AG08395 (cell line): ENCODE measurements at regions not wholly inside any gene's neighbourhood (a gene's known extent, or its start where the extent isn't known, plus 50 kb on each side); places are given as distances from the start of the nearest gene placed in this dataset.

Experiments
- DNase-seq: peaks from one replicate; pipeline ENCODE4 v3.0.0; 2012; ENCODE audit warnings: mixed read lengths, low spot score

DNA sequence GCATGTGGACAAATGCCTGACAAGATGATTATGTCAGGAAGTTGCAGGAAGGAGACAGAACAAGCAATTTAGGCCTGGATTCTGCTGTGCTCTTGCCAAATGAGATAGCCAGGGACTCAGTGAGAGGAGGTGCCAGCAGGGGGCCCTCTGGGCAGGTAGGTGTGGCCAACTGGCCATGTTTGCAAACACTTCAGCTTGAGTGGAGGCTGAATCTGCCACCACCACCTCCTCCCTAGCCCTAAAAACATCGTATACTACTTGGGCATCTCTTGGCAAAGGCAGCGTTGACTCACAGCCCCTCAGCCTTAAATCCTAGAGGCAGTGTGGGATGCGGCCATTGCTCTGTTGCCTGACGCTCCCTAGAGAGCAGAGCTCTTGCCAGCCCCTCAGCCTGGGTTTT lies 95.1 kb upstream of the PLET1 start:
- DNase-seq: no peak

DNA sequence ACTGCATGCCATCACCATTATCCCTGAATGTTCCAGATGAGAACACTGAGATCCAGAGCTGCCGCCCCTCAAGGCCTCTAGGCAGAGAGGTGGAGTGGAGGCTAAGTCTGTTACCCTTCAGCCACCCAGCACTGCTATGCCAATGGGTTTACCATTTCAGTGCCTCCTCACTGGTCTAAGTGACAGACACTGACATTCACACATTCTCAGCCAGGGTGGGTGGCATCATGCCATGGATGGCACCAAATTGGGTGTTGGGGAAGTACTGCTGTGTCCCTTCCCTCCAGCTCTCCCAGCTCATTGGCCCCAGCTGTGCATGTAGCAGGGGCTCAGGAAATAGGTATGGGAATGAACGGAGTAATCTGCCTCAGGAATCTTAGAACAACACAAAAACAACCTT lies 96.8 kb upstream of the PLET1 start:
- DNase-seq: no peak

DNA sequence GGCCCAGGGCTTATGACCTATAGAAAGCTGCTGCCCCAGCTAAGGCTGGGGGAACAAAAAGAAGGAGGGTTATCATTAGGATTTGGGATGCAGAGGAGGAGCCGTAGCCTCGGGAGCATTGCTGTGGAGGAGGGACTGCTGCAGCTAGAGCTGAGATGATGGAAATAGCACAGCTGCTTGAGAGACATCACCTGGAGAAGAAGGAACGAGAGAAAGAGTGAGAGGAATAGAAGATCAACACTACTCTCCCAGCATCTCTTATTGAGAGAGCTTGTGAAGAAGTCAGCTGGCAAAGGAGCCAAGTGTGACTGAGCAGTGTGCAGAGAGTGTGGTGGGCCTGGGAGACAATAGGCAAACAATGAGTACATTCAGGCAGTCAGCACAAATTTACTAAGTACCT lies 100.7 kb upstream of the PLET1 start:
- DNase-seq: no peak

GRCh38 chr11:112363527-112363926 lies 102.9 kb upstream of the PLET1 start:
- peak; percentile 20 for DNase-seq

DNA sequence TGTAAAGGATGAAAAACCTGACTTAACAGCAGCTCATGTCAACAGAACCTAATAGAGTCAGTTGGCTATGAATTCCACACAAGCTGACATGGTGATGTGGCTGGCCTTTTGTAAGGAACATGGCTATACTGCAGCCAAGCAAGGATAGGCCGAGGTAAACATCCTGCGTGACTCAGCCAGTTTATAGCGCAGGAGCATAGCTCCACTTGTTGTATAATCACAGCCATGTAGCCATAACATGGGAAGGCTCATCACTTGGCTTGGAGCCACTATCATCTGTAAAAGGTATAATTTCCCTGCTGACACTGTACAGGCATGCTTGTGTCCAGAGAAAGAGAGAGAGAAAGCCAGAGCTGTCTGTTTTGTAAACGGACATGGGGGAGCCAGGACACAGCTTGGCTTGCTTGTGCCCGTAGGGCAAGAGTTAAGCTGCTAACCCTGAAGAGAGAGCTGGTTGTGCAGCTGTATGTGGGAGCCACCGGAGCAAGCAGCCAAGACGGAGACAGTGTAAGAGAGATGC lies 104.4 kb upstream of the PLET1 start:
- DNase-seq: peak; percentile 62

DNA sequence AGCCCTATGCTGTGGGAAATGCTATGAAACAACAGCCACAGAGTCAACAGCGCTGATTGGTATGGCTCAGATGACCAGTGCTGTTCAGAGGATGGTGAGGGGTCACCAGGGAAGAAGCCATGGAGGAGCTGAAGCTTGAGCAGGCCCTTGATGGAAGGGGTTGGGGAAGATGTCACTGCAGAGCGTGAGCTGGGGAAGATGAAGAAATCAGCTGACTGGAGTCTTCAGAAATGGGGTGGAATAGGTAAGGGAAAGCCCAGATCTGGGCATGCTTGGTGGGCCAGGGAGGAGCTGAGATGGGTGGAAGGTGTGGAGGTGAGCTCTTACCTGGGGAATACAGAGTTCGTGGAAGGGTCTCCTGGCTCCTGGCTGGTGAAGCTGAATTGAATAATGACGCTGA lies 105.4 kb upstream of the PLET1 start:
- DNase-seq: no peak

DNA sequence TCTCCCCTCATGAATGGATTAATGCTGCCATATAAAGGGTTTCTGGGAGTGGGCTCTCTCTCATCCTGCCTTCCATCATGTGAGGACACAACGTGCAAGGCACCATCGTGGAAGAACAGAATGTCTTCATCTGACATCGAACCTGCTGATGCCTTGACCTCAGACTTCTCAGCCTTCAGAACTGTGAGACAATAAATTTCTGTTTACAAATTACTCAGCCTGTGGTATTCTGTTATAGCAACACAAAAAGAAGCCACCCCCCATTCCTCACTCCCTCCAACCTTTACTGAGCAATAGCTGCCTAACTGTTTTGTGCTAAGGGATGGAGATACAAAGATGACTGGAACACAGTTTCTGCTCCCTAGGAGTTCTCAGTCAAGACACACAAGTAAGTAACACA lies 106.1 kb upstream of the PLET1 start:
- no peak for DNase-seq

- DNase-seq: no peak
Observed at GRCh38 chr11:112367461-112367860, 106.8 kb upstream of the PLET1 start.

DNA sequence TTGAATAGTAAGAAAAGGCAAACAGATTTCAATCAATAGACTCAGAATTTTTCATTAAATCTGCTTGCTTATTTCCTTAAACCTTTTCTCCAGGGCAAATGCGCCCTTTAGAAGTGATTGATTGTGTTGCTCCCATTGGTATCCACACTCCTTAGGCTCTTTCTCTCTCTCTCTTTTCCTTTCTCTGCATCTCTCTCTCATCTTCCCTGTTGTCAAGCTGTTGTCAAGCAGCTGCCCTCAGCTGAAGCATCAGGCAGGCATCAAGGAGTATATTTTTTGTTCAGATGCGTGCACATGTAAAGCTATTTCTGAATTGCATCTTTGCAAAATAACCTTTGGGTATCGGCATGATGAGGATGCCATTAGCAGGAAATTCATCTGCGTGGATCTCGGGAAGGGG lies 107.2 kb upstream of the PLET1 start:
- DNase-seq: no peak

- no peak for DNase-seq
Observed at GRCh38 chr11:112368381-112368780, 107.7 kb upstream of the PLET1 start.

DNA sequence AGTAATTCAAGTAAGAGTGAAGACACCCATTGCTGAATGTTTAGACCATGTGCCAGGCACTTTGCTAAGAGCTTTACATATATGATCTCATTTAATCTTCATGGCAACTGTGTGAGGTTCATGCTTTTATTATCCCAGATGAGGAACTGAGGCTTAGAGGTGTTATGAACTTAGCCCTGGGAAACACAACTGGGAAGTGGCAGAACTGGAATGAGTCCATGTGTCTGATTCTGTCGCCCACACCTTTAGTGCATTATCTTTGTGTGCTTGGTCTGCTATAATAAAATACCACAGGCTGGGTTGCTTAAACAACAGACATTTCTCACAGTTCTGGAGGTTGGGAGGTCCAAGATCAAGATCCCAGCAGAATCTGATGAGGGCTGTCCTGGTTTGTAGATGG lies 108.7 kb upstream of the PLET1 start:
- no peak for DNase-seq

DNA sequence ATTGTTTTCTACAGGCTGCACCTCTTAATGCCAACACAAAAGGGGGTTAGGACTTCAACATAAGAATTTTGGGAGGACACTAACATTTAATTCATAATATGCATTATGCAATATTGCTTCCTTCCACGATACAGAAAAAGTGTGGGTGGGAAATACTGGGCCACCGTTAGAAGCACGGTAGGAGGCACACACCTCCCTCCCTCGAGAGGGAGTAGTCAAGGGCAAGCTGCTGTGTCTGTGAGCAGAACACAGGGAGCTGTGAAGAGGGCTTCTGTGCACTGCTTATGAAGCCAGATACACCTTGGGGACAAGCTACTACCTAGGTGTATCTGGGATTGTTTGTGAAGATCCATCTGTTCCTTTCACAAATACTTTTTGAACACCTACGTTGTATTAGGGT lies 109.3 kb upstream of the PLET1 start:
- no peak for DNase-seq

DNA sequence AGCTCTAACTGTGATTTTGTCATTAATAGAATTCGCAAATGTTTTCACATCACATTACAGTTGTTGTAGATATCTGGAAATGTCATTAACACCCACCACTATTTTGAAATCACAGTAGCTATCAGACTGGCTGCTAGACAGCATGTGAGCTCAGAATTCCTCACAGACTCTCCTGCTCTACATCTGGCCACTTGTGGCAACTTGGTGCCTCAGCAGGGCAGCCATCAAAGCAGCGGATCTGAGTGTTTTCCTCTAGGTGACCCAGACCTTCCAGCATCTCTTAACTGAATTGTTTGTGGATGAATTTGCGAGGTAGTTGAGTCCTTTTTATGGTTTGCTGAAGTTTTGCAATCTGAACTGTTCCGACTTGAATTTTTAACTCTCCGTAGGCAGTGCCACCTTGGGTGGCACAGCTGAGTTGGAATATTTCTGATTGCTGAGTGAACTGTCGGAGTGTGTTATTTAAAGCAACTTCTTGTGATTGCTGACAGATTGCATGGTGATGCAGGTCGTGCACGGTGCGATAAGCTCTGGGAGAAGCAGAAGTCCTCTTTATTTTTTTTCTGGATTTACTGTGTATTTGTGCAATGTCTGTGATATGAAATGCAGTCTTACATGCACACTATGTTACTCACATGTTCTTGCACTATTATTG lies 114.0 kb upstream of the PLET1 start:
- no peak for DNase-seq

- DNase-seq: no peak
Observed at GRCh38 chr11:112377946-112378345, 117.3 kb upstream of the PLET1 start.

- DNase-seq: no peak
Observed at GRCh38 chr11:112380464-112380863, 119.8 kb upstream of the PLET1 start.

DNA sequence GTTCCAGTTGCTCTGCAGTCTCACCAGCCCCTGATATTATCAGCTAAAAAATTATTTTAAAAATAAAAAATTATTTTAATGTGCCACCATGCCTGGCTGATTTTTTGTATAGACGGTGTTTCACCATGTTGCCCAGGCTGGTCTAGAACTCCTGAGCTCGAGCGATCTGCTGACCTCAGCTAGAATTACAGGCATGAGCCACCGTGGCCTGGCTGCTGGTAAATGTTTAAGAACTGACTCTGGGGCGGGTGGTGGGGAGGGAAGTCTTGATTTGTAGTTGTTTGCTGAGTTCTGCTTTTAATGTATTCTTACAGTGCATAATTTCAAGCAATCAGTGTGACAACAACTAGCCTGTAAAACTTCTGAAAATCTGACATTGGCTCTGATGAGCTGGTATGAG lies 120.9 kb upstream of the PLET1 start:
- DNase-seq: no peak

DNA sequence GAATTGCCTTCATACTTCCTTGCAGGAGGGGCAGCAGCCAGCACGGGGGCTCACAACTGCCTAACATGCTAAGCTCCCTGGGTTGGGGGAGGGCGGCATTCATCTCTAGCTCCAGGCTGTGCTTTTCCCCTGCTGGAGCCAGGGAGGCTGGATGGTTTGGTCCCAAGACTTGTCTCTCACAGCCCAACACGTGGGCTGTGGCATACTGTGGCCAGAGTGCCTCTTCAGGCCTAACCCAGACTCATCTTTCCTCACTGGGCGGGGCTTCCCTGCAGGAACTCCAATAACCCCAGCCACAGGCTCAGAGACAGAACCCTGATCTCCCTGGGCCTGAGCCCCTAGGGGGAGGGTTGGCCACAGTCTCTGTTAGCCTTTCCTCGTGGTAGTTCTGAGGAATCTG lies 121.9 kb upstream of the PLET1 start:
- no peak for DNase-seq

DNA sequence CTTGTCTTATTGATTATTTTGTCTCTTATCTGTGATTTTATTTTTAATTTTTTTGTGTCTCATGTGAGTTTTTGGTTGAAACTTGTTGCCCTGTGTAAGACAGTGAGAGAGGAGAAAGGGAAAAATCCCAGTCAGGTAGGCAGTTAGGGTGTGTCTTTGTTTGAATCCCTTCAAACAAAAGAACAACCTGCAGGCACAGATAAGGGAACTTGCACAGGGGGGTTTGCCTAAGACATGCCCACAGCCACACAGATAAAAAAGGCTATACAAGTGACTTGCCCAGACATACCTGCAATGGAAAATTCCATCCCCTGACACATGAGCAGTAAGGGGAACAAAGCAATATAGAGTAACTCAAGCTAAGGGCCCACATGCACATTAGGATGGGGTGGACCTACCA lies 127.8 kb upstream of the PLET1 start:
- DNase-seq: no peak

DNA sequence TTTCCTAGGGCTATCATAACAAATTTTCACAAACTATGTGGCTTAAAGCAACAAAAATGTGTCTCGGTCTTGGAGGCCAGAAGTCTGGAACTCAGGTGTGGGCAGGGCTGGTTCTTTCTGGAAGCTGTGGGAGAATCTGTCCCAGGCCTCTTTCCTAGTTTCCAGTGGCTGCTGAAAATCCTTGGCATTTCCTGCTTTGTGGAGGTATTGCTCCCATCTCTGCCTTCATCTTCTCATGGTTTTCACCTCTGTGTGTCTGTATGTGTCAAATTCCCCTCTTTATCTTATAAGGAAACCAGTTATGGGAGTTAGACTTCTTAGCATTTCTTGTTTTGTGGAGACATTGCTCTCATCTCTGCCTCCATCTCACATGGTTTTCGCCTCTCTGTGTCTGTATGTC lies 130.4 kb upstream of the PLET1 start:
- no peak for DNase-seq

DNA sequence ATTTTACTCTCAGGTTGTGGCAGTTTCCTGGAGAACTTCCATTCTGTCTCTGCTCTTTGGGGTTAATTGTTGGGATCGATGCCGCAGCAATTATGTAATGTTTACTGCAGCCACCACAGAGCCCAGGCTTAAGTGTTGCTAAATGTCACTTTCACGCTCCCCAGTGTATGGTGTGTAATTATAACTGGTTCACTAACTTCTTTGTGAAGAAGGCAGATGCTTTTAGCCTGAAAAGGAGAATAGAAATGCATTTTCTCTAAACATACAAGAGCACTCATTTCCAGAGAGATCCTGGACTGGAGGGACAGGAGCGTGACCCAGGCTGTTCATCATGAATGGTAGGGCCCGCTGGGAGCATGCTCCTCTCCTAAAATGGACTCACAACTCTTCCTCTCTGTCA lies 132.2 kb upstream of the PLET1 start:
- DNase-seq: no peak

DNA sequence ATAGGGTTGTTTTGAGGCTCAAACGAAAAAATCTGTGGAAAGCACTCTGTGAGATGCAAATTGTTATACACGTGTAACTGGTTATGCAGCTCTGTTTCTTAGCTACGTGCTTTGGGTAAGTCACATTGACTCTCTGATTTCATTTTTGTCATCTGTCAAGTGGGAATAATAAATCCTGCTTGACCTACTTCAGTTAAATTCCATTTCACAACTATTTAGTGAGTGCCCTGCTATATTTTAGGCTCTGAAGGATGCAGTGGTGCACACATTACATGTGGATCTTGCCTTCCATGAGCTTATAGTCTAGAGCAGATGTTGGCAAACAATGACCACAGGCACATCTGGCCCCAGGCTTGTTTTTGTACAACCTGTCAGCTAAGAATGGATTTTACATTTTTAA lies 133.6 kb upstream of the PLET1 start:
- DNase-seq: no peak

DNA sequence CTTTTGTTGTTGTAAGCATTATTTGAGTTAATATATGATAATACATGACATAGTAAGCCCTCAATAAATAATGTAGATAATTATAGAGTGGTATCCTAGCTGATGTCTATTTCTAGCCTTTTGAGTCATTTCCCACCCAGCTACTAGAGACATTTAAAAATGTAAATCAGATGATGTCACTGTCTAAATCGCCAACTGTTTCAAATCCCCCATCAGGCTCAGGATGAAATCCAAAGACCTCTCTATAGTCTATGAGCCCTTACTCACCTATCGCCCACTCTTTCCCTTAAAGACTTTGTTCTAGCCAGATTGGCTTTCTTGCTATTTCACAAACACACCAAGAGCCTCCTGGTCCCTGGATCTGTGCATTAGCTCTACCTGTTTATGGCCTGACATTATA lies 135.4 kb upstream of the PLET1 start:
- DNase-seq: no peak

DNA sequence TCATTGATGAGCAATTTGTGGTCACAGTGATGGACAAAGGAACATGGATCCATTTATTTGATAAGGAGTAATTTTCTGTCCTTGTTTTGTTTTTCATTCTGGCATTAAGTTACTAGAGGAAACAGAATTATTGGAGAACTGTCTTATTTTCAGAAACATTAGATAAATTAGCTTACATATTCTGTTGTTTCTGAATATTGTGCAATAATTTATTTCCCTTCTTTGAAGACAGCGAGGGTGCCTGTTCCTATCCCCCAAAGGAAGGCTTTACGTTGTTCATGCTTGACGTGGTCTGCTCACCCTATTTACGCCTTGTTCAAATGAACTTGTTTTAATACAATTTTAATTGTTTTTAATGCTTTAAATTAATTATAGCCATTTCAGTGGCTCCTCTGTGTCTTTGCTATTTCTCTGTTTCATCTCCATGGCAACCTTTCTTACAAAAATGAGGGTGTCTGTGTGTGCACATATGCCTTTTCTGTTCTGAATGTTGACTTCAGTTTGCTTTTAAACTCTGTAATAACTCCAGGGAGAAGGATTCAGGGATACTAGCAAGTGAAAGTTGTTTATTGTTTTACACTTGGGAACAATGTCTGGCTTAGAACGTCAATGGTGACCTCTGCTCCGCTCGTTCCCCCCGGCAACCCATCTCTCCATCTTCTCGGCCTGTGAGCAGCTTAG lies 138.3 kb upstream of the PLET1 start:
- no peak for DNase-seq

- no peak for DNase-seq
Observed at GRCh38 chr11:112400476-112401014, 139.9 kb upstream of the PLET1 start.
